SU-DHL-6 (cell line): ENCODE measurements at regions not wholly inside any gene's neighbourhood (a gene's known extent, or its start where the extent isn't known, plus 50 kb on each side); places are given as distances from the start of the nearest gene placed in this dataset.

ENCODE experiments used
- H2AFZ ChIP-seq: fragments of 200-600 bp; sonication (generic); 2 replicates; pipeline ENCODE4 v1.6.1; 2014; ENCODE audit warnings: low read depth, mild to moderate bottlenecking, moderate library complexity, mixed read lengths, antibody characterized with exemption, low read length; ENCODE audit not compliant: severe bottlenecking
- H3F3A ChIP-seq: fragments of 200-600 bp; shearing (Covaris generic); 2 replicates; pipeline ENCODE4 v1.6.0; 2016; ENCODE audit warnings: antibody characterized with exemption, mild to moderate bottlenecking; ENCODE audit not compliant: insufficient read depth
- H3K27ac ChIP-seq: fragments of 200-600 bp; sonication (generic); 2 replicates; pipeline ENCODE4 v1.5.1; 2016; ENCODE audit warnings: low read depth, mild to moderate bottlenecking, low read length, moderate library complexity, mixed read lengths
- H3K27me3 ChIP-seq: fragments of 200-600 bp; sonication (generic), shearing (Covaris generic); 2 replicates; pipeline ENCODE4 v1.6.0; 2014; ENCODE audit warnings: mild to moderate bottlenecking, low read length
- H3K36me3 ChIP-seq: fragments of 200-600 bp; sonication (generic); 2 replicates; pipeline ENCODE4 v1.6.1; 2014; ENCODE audit warnings: mild to moderate bottlenecking, low read length, mixed read lengths
- H3K4me2 ChIP-seq: fragments of 300-600, 200-600 bp; shearing (Covaris generic), sonication (generic); 2 replicates; pipeline ENCODE4 v1.6.0; 2014; ENCODE audit warnings: low read length, low read depth, mild to moderate bottlenecking; ENCODE audit not compliant: poor library complexity, severe bottlenecking
- H3K4me3 ChIP-seq: fragments of 200-600 bp; sonication (generic); 2 replicates; pipeline ENCODE4 v1.5.1; 2014; ENCODE audit warnings: antibody characterized with exemption, low read length, mild to moderate bottlenecking, mixed read lengths; ENCODE audit not compliant: insufficient read depth, poor library complexity, severe bottlenecking
- H3K79me2 ChIP-seq: fragments of 200-600 bp; sonication (generic); 2 replicates; pipeline ENCODE4 v1.6.1; 2014; ENCODE audit warnings: mild to moderate bottlenecking, low read length, moderate library complexity; ENCODE audit not compliant: insufficient read depth
- H3K9ac ChIP-seq: fragments of 200-600 bp; sonication (generic); 2 replicates; pipeline ENCODE4 v1.7.0; 2014; ENCODE audit warnings: mild to moderate bottlenecking, low read length
- H3K9me2 ChIP-seq: fragments of 200-600 bp; sonication (generic); replicated peaks from 2 replicates; pipeline ENCODE4 v1.6.1; 2014; ENCODE audit warnings: low read length; ENCODE audit not compliant: insufficient read depth
- H3K9me3 ChIP-seq: fragments of 200-600 bp; sonication (generic); 2 replicates; pipeline ENCODE4 v1.6.1; 2014; ENCODE audit warnings: low read length, mixed read lengths; ENCODE audit not compliant: insufficient read depth
- H4K20me1 ChIP-seq: fragments of 200-600 bp; sonication (generic); 2 replicates; pipeline ENCODE4 v1.6.1; 2014; ENCODE audit warnings: low read depth, mild to moderate bottlenecking, antibody characterized with exemption, low read length, moderate library complexity, mixed read lengths
- EZH2phosphoT487 ChIP-seq: fragments of 200-600 bp; sonication (generic), shearing (Covaris generic); conservative IDR thresholded peaks from 2 replicates; pipeline ENCODE4 v1.6.1; 2018; ENCODE audit warnings: mild to moderate bottlenecking, antibody characterized with exemption, low read length, moderate library complexity, mixed read lengths
- TF ChIP-seq, protein P1 (sequence below): fragments of 200-600 bp; sonication (generic); IDR thresholded peaks from one replicate; pipeline ENCODE4 v1.5.1; 2017; ENCODE audit warnings: antibody characterized with exemption, mild to moderate bottlenecking, low read length, moderate library complexity; ENCODE audit not compliant: insufficient read depth, poor library complexity, severe bottlenecking

DNA sequence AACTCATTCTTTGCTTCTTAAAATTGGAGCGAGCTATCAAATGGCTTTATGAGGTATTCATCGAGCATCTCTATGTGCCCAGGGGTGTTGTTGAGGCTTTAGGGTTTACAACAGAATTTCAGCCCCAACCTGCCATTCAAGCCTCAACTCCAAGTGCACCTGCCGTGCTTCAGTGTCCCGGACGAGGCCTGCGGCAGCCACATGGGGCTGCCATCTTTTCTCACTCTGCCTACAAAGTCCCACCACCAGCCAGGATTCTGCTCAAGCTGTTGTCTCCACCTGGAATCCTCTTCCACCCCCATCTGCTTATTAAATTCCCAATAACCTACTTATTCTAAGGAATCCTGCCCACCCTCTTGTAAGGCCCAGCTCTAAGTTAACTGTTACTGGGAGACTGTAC is 242.4 kb downstream of the OPA1 start:
- H3K79me2 ChIP-seq: no peaks in the 10 kb centered on the region
- no peaks in the 10 kb centered on the region for H3K9me2 ChIP-seq
- H2AFZ ChIP-seq: no peak overlapping the region
- no peaks in the 10 kb centered on the region for H4K20me1 ChIP-seq
- H3F3A ChIP-seq: no peaks in the 10 kb centered on the region
- no peaks in the 10 kb centered on the region for H3K36me3 ChIP-seq
- H3K4me2 ChIP-seq: no peak overlapping the region
- no peak overlapping the region for H3K27ac ChIP-seq
- no peak overlapping the region for H3K9ac ChIP-seq
- no peak for TF ChIP-seq EZH2phosphoT487
- TF ChIP-seq, protein P1, sequence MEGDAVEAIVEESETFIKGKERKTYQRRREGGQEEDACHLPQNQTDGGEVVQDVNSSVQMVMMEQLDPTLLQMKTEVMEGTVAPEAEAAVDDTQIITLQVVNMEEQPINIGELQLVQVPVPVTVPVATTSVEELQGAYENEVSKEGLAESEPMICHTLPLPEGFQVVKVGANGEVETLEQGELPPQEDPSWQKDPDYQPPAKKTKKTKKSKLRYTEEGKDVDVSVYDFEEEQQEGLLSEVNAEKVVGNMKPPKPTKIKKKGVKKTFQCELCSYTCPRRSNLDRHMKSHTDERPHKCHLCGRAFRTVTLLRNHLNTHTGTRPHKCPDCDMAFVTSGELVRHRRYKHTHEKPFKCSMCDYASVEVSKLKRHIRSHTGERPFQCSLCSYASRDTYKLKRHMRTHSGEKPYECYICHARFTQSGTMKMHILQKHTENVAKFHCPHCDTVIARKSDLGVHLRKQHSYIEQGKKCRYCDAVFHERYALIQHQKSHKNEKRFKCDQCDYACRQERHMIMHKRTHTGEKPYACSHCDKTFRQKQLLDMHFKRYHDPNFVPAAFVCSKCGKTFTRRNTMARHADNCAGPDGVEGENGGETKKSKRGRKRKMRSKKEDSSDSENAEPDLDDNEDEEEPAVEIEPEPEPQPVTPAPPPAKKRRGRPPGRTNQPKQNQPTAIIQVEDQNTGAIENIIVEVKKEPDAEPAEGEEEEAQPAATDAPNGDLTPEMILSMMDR: no peak
- no peak overlapping the region for H3K4me3 ChIP-seq
- H3K27me3 ChIP-seq: no peaks in the 10 kb centered on the region
- no peaks in the 10 kb centered on the region for H3K9me3 ChIP-seq

DNA sequence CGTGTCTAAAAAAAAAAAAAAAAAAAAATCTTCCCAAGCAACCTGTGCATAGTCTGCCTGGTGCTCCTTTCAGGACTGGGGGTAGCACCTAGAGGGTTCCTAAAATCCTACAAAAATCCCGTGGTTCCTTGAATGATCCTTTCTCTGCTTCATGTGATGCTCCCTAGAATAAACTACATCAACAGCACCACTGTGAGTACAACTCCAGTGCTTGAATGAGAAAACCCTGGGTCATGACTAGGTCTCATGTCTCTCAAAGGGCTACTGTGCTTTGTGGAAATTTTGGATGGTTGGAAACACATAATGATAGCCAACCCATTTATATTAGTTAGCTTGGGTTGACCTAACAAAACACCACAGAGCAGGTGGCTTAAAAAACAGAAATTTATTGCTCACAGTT is 243.5 kb downstream of the OPA1 start:
- Histone ChIP-seq H3K27ac (no peak overlapping the region), H3K9me2 (no peaks in the 10 kb centered on the region), H2AFZ (no peak overlapping the region), H3K9me3 (no peaks in the 10 kb centered on the region), H3K79me2 (no peaks in the 10 kb centered on the region), H3K36me3 (no peaks in the 10 kb centered on the region), H3F3A (no peaks in the 10 kb centered on the region), H3K27me3 (no peaks in the 10 kb centered on the region), H3K4me2 (no peak overlapping the region), H3K9ac (no peak overlapping the region), H3K4me3 (no peak overlapping the region), H4K20me1 (no peaks in the 10 kb centered on the region)
- no peak for TF ChIP-seq EZH2phosphoT487
- TF ChIP-seq, protein P1: no peak

DNA sequence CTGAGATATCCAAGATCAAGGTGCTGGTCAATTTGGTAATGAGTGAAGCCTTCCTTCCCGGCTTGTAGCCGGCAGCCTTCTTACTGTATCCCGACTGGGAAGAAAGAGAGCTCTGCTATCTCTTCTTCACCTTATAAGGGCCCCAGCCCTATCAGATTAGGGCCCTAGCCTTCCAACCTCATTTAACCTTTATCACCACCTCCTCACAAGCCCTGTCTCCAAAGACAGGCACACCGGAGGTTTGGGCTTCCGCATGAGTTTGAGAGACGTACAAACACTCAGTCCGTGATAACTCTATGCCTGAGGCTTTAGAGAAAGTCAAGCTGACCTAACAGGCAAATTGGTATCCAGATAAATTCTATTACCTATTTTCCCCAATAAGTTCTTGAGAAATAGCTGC is 243.9 kb downstream of the OPA1 start:
- Histone ChIP-seq H2AFZ (no peak overlapping the region), H3F3A (no peaks in the 10 kb centered on the region), H3K36me3 (no peaks in the 10 kb centered on the region), H3K79me2 (no peaks in the 10 kb centered on the region), H3K9me3 (no peaks in the 10 kb centered on the region), H3K27me3 (no peaks in the 10 kb centered on the region), H4K20me1 (no peaks in the 10 kb centered on the region), H3K9ac (no peak overlapping the region), H3K27ac (no peak overlapping the region), H3K4me3 (no peak overlapping the region), H3K4me2 (no peak overlapping the region), H3K9me2 (no peaks in the 10 kb centered on the region)
- TF ChIP-seq, protein P1: no peak
- no peak for TF ChIP-seq EZH2phosphoT487

DNA sequence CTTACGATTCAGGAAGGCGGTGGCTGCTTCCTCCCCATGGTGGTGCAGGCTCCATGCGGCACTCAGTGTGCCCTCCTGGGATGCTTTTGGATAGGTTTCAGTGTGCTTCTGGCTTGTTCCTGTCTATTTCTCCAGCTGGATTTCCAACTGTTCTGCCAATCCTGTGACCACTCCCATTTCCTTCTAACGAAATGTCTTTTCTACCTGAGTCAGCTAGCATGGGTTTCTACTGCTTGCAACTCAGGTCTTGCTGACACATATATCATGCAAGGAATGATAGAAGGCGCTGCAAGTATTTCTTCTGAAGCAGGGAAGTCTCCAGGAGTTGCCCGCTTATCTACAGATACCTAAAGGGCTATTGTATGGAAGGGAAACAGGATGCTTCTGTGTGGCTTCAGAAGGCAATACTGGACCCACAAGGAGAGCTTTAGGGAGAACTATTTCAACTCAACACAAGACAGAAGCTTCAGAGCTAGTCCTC is 244.4 kb downstream of the OPA1 start:
- no peak overlapping the region for H2AFZ ChIP-seq
- no peaks in the 10 kb centered on the region for H3K9me3 ChIP-seq
- H3K4me3 ChIP-seq: no peak overlapping the region
- no peaks in the 10 kb centered on the region for H3K79me2 ChIP-seq
- H3K4me2 ChIP-seq: no peak overlapping the region
- TF ChIP-seq EZH2phosphoT487: no peak
- TF ChIP-seq, protein P1: no peak
- no peak overlapping the region for H3K27ac ChIP-seq
- H3K36me3 ChIP-seq: no peaks in the 10 kb centered on the region
- H3K27me3 ChIP-seq: no peaks in the 10 kb centered on the region
- no peaks in the 10 kb centered on the region for H3K9me2 ChIP-seq
- H3F3A ChIP-seq: no peaks in the 10 kb centered on the region
- H4K20me1 ChIP-seq: no peaks in the 10 kb centered on the region
- no peak overlapping the region for H3K9ac ChIP-seq
